ENCODE measurements at regions not wholly inside any gene's neighbourhood (a gene's known extent, or its start where the extent isn't known, plus 50 kb on each side); places are given as distances from the start of the nearest gene placed in this dataset.

DNA sequence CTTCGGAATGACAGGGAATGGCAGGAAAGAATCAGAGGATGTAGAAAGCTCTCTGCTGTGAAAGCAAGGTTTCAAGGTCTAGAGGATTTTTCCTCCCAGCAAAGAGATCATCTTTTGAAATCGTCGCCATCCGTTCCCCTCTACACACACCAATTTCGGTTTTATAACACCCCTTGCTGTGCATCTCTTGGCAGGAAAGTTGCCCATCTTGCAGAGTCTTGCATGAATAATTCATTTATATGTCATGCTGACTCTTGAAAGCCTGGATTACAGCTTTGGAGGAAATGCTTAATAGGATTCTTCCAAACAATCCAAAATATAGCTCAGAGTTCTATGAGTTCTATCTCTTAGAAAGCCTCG lies 262.7 kb downstream of the CHL1 start:
- H3K27ac ChIP-seq (ENCODE audit: low read length) = no peak overlapping the region
- intact Hi-C loops (cut with micrococcal nuclease) = no loop called here
- no peak overlapping the region for H3K4me3 ChIP-seq (ENCODE audit: low read length)
- H3K36me3 ChIP-seq (ENCODE audit: control insufficient read depth, insufficient read depth, low read length) = no peaks in the 10 kb centered on the region
- H3K27ac Mint-ChIP-seq = no peak overlapping the region
- DNase-seq = no peak
- TF ChIP-seq, protein P1, sequence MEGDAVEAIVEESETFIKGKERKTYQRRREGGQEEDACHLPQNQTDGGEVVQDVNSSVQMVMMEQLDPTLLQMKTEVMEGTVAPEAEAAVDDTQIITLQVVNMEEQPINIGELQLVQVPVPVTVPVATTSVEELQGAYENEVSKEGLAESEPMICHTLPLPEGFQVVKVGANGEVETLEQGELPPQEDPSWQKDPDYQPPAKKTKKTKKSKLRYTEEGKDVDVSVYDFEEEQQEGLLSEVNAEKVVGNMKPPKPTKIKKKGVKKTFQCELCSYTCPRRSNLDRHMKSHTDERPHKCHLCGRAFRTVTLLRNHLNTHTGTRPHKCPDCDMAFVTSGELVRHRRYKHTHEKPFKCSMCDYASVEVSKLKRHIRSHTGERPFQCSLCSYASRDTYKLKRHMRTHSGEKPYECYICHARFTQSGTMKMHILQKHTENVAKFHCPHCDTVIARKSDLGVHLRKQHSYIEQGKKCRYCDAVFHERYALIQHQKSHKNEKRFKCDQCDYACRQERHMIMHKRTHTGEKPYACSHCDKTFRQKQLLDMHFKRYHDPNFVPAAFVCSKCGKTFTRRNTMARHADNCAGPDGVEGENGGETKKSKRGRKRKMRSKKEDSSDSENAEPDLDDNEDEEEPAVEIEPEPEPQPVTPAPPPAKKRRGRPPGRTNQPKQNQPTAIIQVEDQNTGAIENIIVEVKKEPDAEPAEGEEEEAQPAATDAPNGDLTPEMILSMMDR (IDR thresholded peaks at IDR 0.05) = no peak
- H3K9me3 ChIP-seq (ENCODE audit: control insufficient read depth, insufficient read depth, low read length) = no peaks in the 10 kb centered on the region
- peaks cover 7% of the 10 kb centered on the region in 2 donors for H3K9me3 Mint-ChIP-seq
- ATAC-seq = no peak
- H3K4me1 Mint-ChIP-seq = no peaks in the 10 kb centered on the region
- no peaks in the 10 kb centered on the region for H3K27me3 Mint-ChIP-seq (ENCODE audit: low read depth in 2 of 2)
- 75% methylated on average over 6 of the region's 6 CpGs for WGBS (ENCODE audit: insufficient coverage)
- H3K36me3 Mint-ChIP-seq = no peaks in the 10 kb centered on the region
- no peaks in the 10 kb centered on the region for H3K27me3 ChIP-seq (ENCODE audit: control insufficient read depth, insufficient read depth, low read length)
- H3K4me1 ChIP-seq (ENCODE audit: control insufficient read depth, insufficient read depth, low read length) = no peaks in the 10 kb centered on the region
- H3K4me3 Mint-ChIP-seq = no peak overlapping the region

DNA sequence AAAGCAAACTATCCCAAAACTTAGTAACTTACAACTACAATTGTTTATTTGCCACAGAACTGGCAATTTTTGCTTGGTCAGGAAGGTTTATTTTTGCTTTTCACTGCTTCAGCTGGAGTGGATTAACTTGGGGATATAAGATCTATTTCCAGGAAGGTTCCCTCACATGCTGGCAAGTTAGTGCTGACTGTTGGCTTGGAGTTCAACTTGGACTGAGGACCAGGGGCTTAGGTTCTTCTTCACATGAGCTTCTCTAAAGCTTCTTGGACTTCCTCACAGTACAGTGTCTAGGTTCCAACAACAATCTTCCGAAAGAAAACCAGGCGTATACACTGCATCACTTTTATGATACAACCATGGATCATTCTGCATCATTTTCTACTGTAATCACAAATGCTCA lies 264.4 kb downstream of the CHL1 start:
- ATAC-seq (no peak), DNase-seq (no peak)
- TF ChIP-seq, protein P1 (IDR thresholded peaks at IDR 0.05) = no peak
- WGBS (ENCODE audit: insufficient coverage) = 100% methylated on average over 2 of the region's 2 CpGs
- Mint-ChIP-seq H3K4me1 (no peaks in the 10 kb centered on the region), H3K9me3 (peaks cover 7% of the 10 kb centered on the region in 2 donors), H3K27ac (no peak overlapping the region), H3K27me3 (ENCODE audit: low read depth in 2 of 2) (no peaks in the 10 kb centered on the region), H3K4me3 (no peak overlapping the region), H3K36me3 (no peaks in the 10 kb centered on the region)
- no peak overlapping the region for H3K4me3 ChIP-seq (ENCODE audit: low read length)
- no peaks in the 10 kb centered on the region for H3K27me3 ChIP-seq (ENCODE audit: control insufficient read depth, insufficient read depth, low read length)
- H3K36me3 ChIP-seq (ENCODE audit: control insufficient read depth, insufficient read depth, low read length) = no peaks in the 10 kb centered on the region
- no peak overlapping the region for H3K27ac ChIP-seq (ENCODE audit: low read length)
- intact Hi-C loops (cut with micrococcal nuclease) = no loop called here
- H3K4me1 ChIP-seq (ENCODE audit: control insufficient read depth, insufficient read depth, low read length) = no peaks in the 10 kb centered on the region
- no peaks in the 10 kb centered on the region for H3K9me3 ChIP-seq (ENCODE audit: control insufficient read depth, insufficient read depth, low read length)

DNA sequence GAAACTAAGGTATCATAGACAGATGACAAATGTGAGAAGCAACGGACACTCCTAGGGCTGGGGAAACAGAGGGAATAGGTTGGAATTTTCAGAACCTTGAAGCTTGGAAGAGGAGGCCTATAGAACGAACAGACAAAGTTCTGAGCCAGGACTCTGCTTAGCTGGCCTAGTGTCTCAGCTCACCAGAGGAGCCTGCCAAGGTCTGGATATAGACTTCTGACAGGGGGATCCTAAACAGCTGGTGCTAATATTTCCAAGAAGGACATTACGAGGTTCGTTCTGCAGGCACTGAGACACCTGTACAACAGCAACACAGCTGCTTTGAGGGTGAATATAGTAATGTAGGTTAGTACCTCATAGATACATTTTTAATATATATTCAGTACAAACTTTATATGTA lies 266.3 kb downstream of the CHL1 start:
- intact Hi-C loops (cut with micrococcal nuclease) = no loop called here

More for the DNA sequence above, 266.3 kb downstream of the CHL1 start:
- Mint-ChIP-seq H3K4me3 (no peak overlapping the region), H3K27ac (no peak overlapping the region), H3K36me3 (peaks cover 5% of the 10 kb centered on the region), H3K9me3 (peaks cover 7 to 10% of the 10 kb centered on the region in 2 donors), H3K27me3 (ENCODE audit: low read depth in 2 of 2) (no peaks in the 10 kb centered on the region), H3K4me1 (no peaks in the 10 kb centered on the region)
- no peaks in the 10 kb centered on the region for H3K4me1 ChIP-seq (ENCODE audit: control insufficient read depth, insufficient read depth, low read length)
- no peak overlapping the region for H3K4me3 ChIP-seq (ENCODE audit: low read length)
- no peak overlapping the region for H3K27ac ChIP-seq (ENCODE audit: low read length)
- TF ChIP-seq, protein P1 (IDR thresholded peaks at IDR 0.05) = no peak
- H3K36me3 ChIP-seq (ENCODE audit: control insufficient read depth, insufficient read depth, low read length) = no peaks in the 10 kb centered on the region
- no peaks in the 10 kb centered on the region for H3K27me3 ChIP-seq (ENCODE audit: control insufficient read depth, insufficient read depth, low read length)
- no peaks in the 10 kb centered on the region for H3K9me3 ChIP-seq (ENCODE audit: control insufficient read depth, insufficient read depth, low read length)
- WGBS (ENCODE audit: insufficient coverage) = 59% methylated on average over 4 of the region's 4 CpGs
- no peak for DNase-seq
- ATAC-seq = no peak

All from natural killer cell (primary cell).